H9 (cell line): ENCODE measurements at regions not wholly inside any gene's neighbourhood (a gene's known extent, or its start where the extent isn't known, plus 50 kb on each side); places are given as distances from the start of the nearest gene placed in this dataset.

Experiments used
- DNase-seq: peaks from one replicate; pipeline ENCODE4 v3.0.0-alpha.2; 2017
- H2AFZ ChIP-seq: one replicate; pipeline ENCODE4 v1.6.1; 2013; ENCODE audit warnings: mild to moderate bottlenecking, low read length, control low read depth, moderate library complexity
- H2AK5ac ChIP-seq: 2 replicates; pipeline ENCODE4 v1.6.1; 2013; ENCODE audit warnings: low read length, control low read depth, mixed read lengths; ENCODE audit not compliant: insufficient read length
- H2BK120ac ChIP-seq: one replicate; pipeline ENCODE4 v1.6.1; 2013; ENCODE audit warnings: low read depth, mild to moderate bottlenecking, low read length, control low read depth, inconsistent platforms; ENCODE audit not compliant: poor library complexity, severe bottlenecking
- H2BK12ac ChIP-seq: 2 replicates; pipeline ENCODE4 v1.6.1; 2013; ENCODE audit warnings: low read length, control low read depth, mixed read lengths, low read depth; ENCODE audit not compliant: insufficient read length
- H2BK15ac ChIP-seq: 2 replicates; pipeline ENCODE4 v1.6.1; 2013; ENCODE audit warnings: low read depth, low read length, control low read depth
- H2BK20ac ChIP-seq: one replicate; pipeline ENCODE4 v1.6.1; 2013; ENCODE audit warnings: low read depth, mild to moderate bottlenecking, low read length, control low read depth, inconsistent platforms; ENCODE audit not compliant: poor library complexity, severe bottlenecking
- H2BK5ac ChIP-seq: 2 replicates; pipeline ENCODE4 v1.6.1; 2013; ENCODE audit warnings: low read length, control low read depth, mixed read lengths; ENCODE audit not compliant: insufficient read length
- H3K14ac ChIP-seq: 2 replicates; pipeline ENCODE4 v1.6.1; 2013; ENCODE audit warnings: low read length, control low read depth; ENCODE audit not compliant: insufficient read depth
- H3K18ac ChIP-seq: 2 replicates; pipeline ENCODE4 v1.6.1; 2013; ENCODE audit warnings: low read depth, mild to moderate bottlenecking, mixed read lengths, low read length, control low read depth; ENCODE audit not compliant: insufficient read length
- H3K23ac ChIP-seq: 2 replicates; pipeline ENCODE4 v1.6.1; 2013; ENCODE audit warnings: low read length, control low read depth, mixed read lengths, low read depth; ENCODE audit not compliant: insufficient read length
- H3K23me2 ChIP-seq: 2 replicates; pipeline ENCODE4 v1.6.1; 2013; ENCODE audit warnings: low read depth, mild to moderate bottlenecking, mixed read lengths, low read length, control low read depth; ENCODE audit not compliant: insufficient read length, poor library complexity, severe bottlenecking
- H3K27ac ChIP-seq: 2 replicates; pipeline ENCODE4 v1.5.1; 2013; ENCODE audit warnings: low read length, control low read depth, mixed read lengths, low read depth; ENCODE audit not compliant: insufficient read length
- H3K27me3 ChIP-seq: 2 replicates; pipeline ENCODE4 v1.6.1; 2013; ENCODE audit warnings: low read length, control low read depth, inconsistent platforms; ENCODE audit not compliant: insufficient read depth
- H3K4ac ChIP-seq: 2 replicates; pipeline ENCODE4 v1.6.1; 2013; ENCODE audit warnings: low read depth, mild to moderate bottlenecking, control low read depth, inconsistent platforms, low read length, moderate library complexity
- H3K4me1 ChIP-seq: 2 replicates; pipeline ENCODE4 v1.6.1; 2013; ENCODE audit warnings: low read length, control low read depth, inconsistent platforms; ENCODE audit not compliant: insufficient read depth
- H3K4me2 ChIP-seq: 2 replicates; pipeline ENCODE4 v1.6.1; 2013; ENCODE audit warnings: low read length, control low read depth, mixed read lengths; ENCODE audit not compliant: insufficient read length, insufficient read depth
- H3K56ac ChIP-seq: 2 replicates; pipeline ENCODE4 v1.6.1; 2013; ENCODE audit warnings: low read depth, mild to moderate bottlenecking, mixed read lengths, low read length, control low read depth; ENCODE audit not compliant: insufficient read length
- H3K79me1 ChIP-seq: 2 replicates; pipeline ENCODE4 v1.6.1; 2013; ENCODE audit warnings: low read depth, mild to moderate bottlenecking, moderate library complexity, low read length, control low read depth, inconsistent platforms; ENCODE audit not compliant: insufficient read depth, poor library complexity, severe bottlenecking
- H3K79me2 ChIP-seq: 2 replicates; pipeline ENCODE4 v1.6.1; 2013; ENCODE audit warnings: low read length, control low read depth, inconsistent platforms; ENCODE audit not compliant: insufficient read depth
- H3K9ac ChIP-seq: 2 replicates; pipeline ENCODE4 v1.6.1; 2013; ENCODE audit warnings: low read length, control low read depth, mixed read lengths; ENCODE audit not compliant: insufficient read length; ENCODE audit errors: extremely low read depth
- H3K9me3 ChIP-seq: one replicate; pipeline ENCODE4 v1.6.1; 2013; ENCODE audit warnings: low read depth, low read length, inconsistent platforms; ENCODE audit not compliant: control insufficient read depth
- H3T11ph ChIP-seq: one replicate; pipeline ENCODE4 v1.6.1; 2013; ENCODE audit warnings: mild to moderate bottlenecking, low read length, control low read depth, inconsistent platforms
- H4K20me1 ChIP-seq: one replicate; pipeline ENCODE4 v1.6.1; 2013; ENCODE audit not compliant: control insufficient read depth, insufficient read length, insufficient read depth
- H4K5ac ChIP-seq: 2 replicates; pipeline ENCODE4 v1.6.1; 2013; ENCODE audit warnings: low read depth, mild to moderate bottlenecking, mixed read lengths, low read length, control low read depth; ENCODE audit not compliant: insufficient read length
- H4K8ac ChIP-seq: replicated peaks from 2 replicates; pipeline ENCODE4 v1.6.1; 2013; ENCODE audit warnings: low read length, control low read depth, mixed read lengths, low read depth; ENCODE audit not compliant: insufficient read length
- H4K91ac ChIP-seq: 2 replicates; pipeline ENCODE4 v1.6.1; 2013; ENCODE audit warnings: low read depth, mild to moderate bottlenecking, moderate library complexity, mixed read lengths, low read length, control low read depth; ENCODE audit not compliant: insufficient read length
- H3K27ac Mint-ChIP-seq, 3 experiments: 2 replicates in 2 of 3; 3 replicates in 1 of 3; pipeline ENCODE4 v1.8.0; 2020 to 2021; ENCODE audit warnings: mixed read lengths in 3 of 3, mild to moderate bottlenecking in 1 of 3, moderate library complexity in 1 of 3
- H3K27me3 Mint-ChIP-seq: 2 replicates; pipeline ENCODE4 v1.8.0; 2021; ENCODE audit warnings: low read depth, mild to moderate bottlenecking, moderate library complexity, mixed read lengths
- H3K36me3 Mint-ChIP-seq, 3 experiments: 2 replicates in 2 of 3; 3 replicates in 1 of 3; pipeline ENCODE4 v1.8.0; 2020 to 2021; ENCODE audit warnings: low read depth in 3 of 3, mixed read lengths in 3 of 3; ENCODE audit not compliant: insufficient read depth in 1 of 3
- H3K4me1 Mint-ChIP-seq, 2 experiments: 2 replicates each; pipeline ENCODE4 v1.8.0; 2020; ENCODE audit warnings: mixed read lengths in 2 of 2
- H3K4me3 Mint-ChIP-seq, 2 experiments: 2 replicates in 1 of 2; 3 replicates in 1 of 2; pipeline ENCODE4 v1.8.0; 2020 to 2021; ENCODE audit warnings: mild to moderate bottlenecking in 2 of 2, mixed read lengths in 2 of 2, moderate library complexity in 1 of 2
- H3K9me3 Mint-ChIP-seq, 2 experiments: 2 replicates in 1 of 2; 3 replicates in 1 of 2; pipeline ENCODE4 v1.8.0; 2020; ENCODE audit warnings: mild to moderate bottlenecking in 2 of 2, mixed read lengths in 2 of 2, moderate library complexity in 1 of 2
- CTCF ChIP-seq: fragments of 200-600 bp; sonication (generic); conservative IDR thresholded peaks from 3 replicates; pipeline ENCODE4 v1.8.0; 2021; ENCODE audit warnings: antibody characterized with exemption, mild to moderate bottlenecking
- WGBS: extraction: QIAGEN DNeasy Blood & Tissue Kit; methylation state at CpG from one replicate; pipeline ENCODE4 v1.1.7; 2013; ENCODE audit warnings: missing lambda C conversion rate, low lambda C conversion rate, mixed read lengths; ENCODE audit not compliant: insufficient read length; ENCODE audit errors: extremely low coverage; 5-methylcytosine and 5-hydroxymethylcytosine counted together

- H3K23me2 ChIP-seq = no peaks in the 10 kb centered on the region
- no peak overlapping the region for H2BK120ac ChIP-seq
- no peaks in the 10 kb centered on the region for H3K27me3 ChIP-seq
- H3K4me1 Mint-ChIP-seq = peaks cover 34 to 35% of the 10 kb centered on the region in 2 experiments
- no peak overlapping the region for H3K4ac ChIP-seq
- no peak overlapping the region for H3K4me2 ChIP-seq
- no peak overlapping the region for H3K14ac ChIP-seq
- no peak overlapping the region for H4K5ac ChIP-seq
- no peak overlapping the region for H3K9ac ChIP-seq
- no peaks in the 10 kb centered on the region for H3K79me1 ChIP-seq
- no peak overlapping the region for H3K23ac ChIP-seq
- H2AK5ac ChIP-seq = no peak overlapping the region
- H2BK12ac ChIP-seq = no peak overlapping the region
- no peak overlapping the region for H2AFZ ChIP-seq
- peaks cover 5% of the 10 kb centered on the region; the same call in 1 of the 2 replicates for H3K27me3 Mint-ChIP-seq
- H3T11ph ChIP-seq = no peak overlapping the region
- no peak overlapping the region for H4K8ac ChIP-seq
- no peak for TF ChIP-seq CTCF
- no peak overlapping the region for H3K56ac ChIP-seq
- no peak overlapping the region; a peak in 1 of 5 replicates for H3K4me3 Mint-ChIP-seq
- H3K27ac ChIP-seq = no peak overlapping the region
- no peaks in the 10 kb centered on the region for H3K9me3 ChIP-seq
- no peaks in the 10 kb centered on the region; the same call in 1 of the 2 replicates for H3K4me1 ChIP-seq
- no peak overlapping the region for H2BK15ac ChIP-seq
- H2BK5ac ChIP-seq = no peak overlapping the region
- no peak for DNase-seq
- H3K36me3 Mint-ChIP-seq = no peaks in the 10 kb centered on the region
- no peaks in the 10 kb centered on the region for H3K79me2 ChIP-seq
- no CpG with 5 or more reads among the region's 18 CpGs for WGBS
- H3K27ac Mint-ChIP-seq = peak overlapping the region in 2 of 3 experiments; percentile 2 to 76; a peak in 4 of 7 replicates
- no peak overlapping the region for H2BK20ac ChIP-seq
- no peaks in the 10 kb centered on the region for H4K20me1 ChIP-seq
- H3K9me3 Mint-ChIP-seq = no peaks in the 10 kb centered on the region
- H3K18ac ChIP-seq = no peak overlapping the region
- H4K91ac ChIP-seq = no peak overlapping the region
These were observed 223.2 kb downstream of the C16orf95 start for GRCh38 chr16:87093804-87094555.
